Activated CD8-positive, alpha-beta memory T cell treated with anti-CD3 and anti-CD28 coated beads for 36 hours (primary cell): ENCODE measurements at regions not wholly inside any gene's neighbourhood (a gene's known extent, or its start where the extent isn't known, plus 50 kb on each side); places are given as distances from the start of the nearest gene placed in this dataset.

Experiments
- CTCF ChIA-PET: fragments of 350-600 bp; sonication (Branson Sonifier 250); formaldehyde crosslinking; loops from one replicate; lab custom pipeline; 2021; ENCODE audit warnings: antibody characterized with exemption; lab: Charles Lee
- POLR2A ChIA-PET: fragments of 350-600 bp; sonication (Branson Sonifier 250); formaldehyde crosslinking; loops from one replicate; lab custom pipeline; 2021; ENCODE audit warnings: antibody characterized with exemption; lab: Charles Lee

- ChIA-PET CTCF (interaction anchor here (1.3 kb wide), 1 partner anchor 10 kb away, joined by 4 read pairs; no protein-coding TSS in a partner anchor), POLR2A (no interaction called here)
These were observed 310.5 kb upstream of the TPM1 start for GRCh38 chr15:62732078-62732477.

GRCh38 chr15:62734706-62735105 is 307.8 kb upstream of the TPM1 start:
- POLR2A ChIA-PET: no interaction called here
- CTCF ChIA-PET: interaction anchor here (0.5 kb wide), 1 partner anchor 77 kb away, joined by 3 read pairs; no protein-coding TSS in a partner anchor

GRCh38 chr15:62736756-62737155 is 305.8 kb upstream of the TPM1 start:
- ChIA-PET CTCF (interaction anchor here (0.6 kb wide), 1 partner anchor 290 kb away, joined by 3 read pairs; no protein-coding TSS in a partner anchor), POLR2A (no interaction called here)

- CTCF ChIA-PET: no interaction called here
- POLR2A ChIA-PET: no interaction called here
These were observed 305.0 kb upstream of the TPM1 start for GRCh38 chr15:62737551-62737950.

GRCh38 chr15:62739082-62739481 is 303.5 kb upstream of the TPM1 start:
- POLR2A ChIA-PET: no interaction called here
- CTCF ChIA-PET: no interaction called here

GRCh38 chr15:62739507-62739906 is 303.0 kb upstream of the TPM1 start:
- ChIA-PET CTCF (no interaction called here), POLR2A (no interaction called here)

GRCh38 chr15:62740141-62741004 is 302.2 kb upstream of the TPM1 start:
- CTCF ChIA-PET: no interaction called here

GRCh38 chr15:62741106-62741505 is 301.4 kb upstream of the TPM1 start:
- POLR2A ChIA-PET: no interaction called here
- CTCF ChIA-PET: interaction anchor here (1.0 to 1.9 kb wide), 3 partner anchors 8 to 13 kb away, joined by 4 to 9 read pairs (median 4); no protein-coding TSS in a partner anchor

More at GRCh38 chr15:62740141-62741004, 302.2 kb upstream of the TPM1 start:
- POLR2A ChIA-PET: no interaction called here

- CTCF ChIA-PET: interaction anchor here (0.7 to 1.9 kb wide), 5 partner anchors 9 to 41 kb away, joined by 3 to 4 read pairs (median 4); no protein-coding TSS in a partner anchor
- POLR2A ChIA-PET: no interaction called here
These were observed 300.0 kb upstream of the TPM1 start for GRCh38 chr15:62742409-62743171.

GRCh38 chr15:62745621-62746225 is 296.8 kb upstream of the TPM1 start:
- CTCF ChIA-PET: no interaction called here

GRCh38 chr15:62748196-62748595 is 294.4 kb upstream of the TPM1 start:
- CTCF ChIA-PET: no interaction called here
- POLR2A ChIA-PET: interaction anchor here (0.6 kb wide), 1 partner anchor 198 kb away, joined by 3 read pairs; no protein-coding TSS in a partner anchor

More at GRCh38 chr15:62745621-62746225, 296.8 kb upstream of the TPM1 start:
- POLR2A ChIA-PET: no interaction called here

- CTCF ChIA-PET: no interaction called here
- POLR2A ChIA-PET: no interaction called here
These were observed 293.3 kb upstream of the TPM1 start for GRCh38 chr15:62749036-62749815.

GRCh38 chr15:62750471-62750870 is 292.1 kb upstream of the TPM1 start:
- CTCF ChIA-PET: no interaction called here
- POLR2A ChIA-PET: no interaction called here

- CTCF ChIA-PET: no interaction called here
- POLR2A ChIA-PET: no interaction called here
These were observed 289.7 kb upstream of the TPM1 start for GRCh38 chr15:62752657-62753517.

GRCh38 chr15:62753518-62754221 is 288.9 kb upstream of the TPM1 start:
- ChIA-PET CTCF (no interaction called here), POLR2A (no interaction called here)

- POLR2A ChIA-PET: no interaction called here
- CTCF ChIA-PET: no interaction called here
These were observed 286.1 kb upstream of the TPM1 start for GRCh38 chr15:62756326-62756994.

GRCh38 chr15:62756995-62757360 is 285.6 kb upstream of the TPM1 start:
- CTCF ChIA-PET: no interaction called here
- POLR2A ChIA-PET: no interaction called here
